HL-60/S4 (cell line): ENCODE measurements at regions not wholly inside any gene's neighbourhood (a gene's known extent, or its start where the extent isn't known, plus 50 kb on each side); places are given as distances from the start of the nearest gene placed in this dataset.
"Not testable (repeated sequence)": the region's sequence is repeated elsewhere in the genome, so short reads cannot be mapped to it uniquely, and the experiment has no call there.

ENCODE experiments used
- in situ Hi-C: fragments of 300-500 bp; cut with MboI; formaldehyde crosslinking; loops from 2 replicates; pipeline ENCODE4 v1.14.3; 2022; ENCODE audit warnings: low sequenced_read_pairs

- in situ Hi-C loops, result no loop called here
These were observed 365.4 kb downstream of the NDFIP2 start for GRCh38 chr13:79846386-79846785.

GRCh38 chr13:79837741-79838450 is 356.9 kb downstream of the NDFIP2 start:
- in situ Hi-C loops, result no loop called here

GRCh38 chr13:79836121-79836520 is 355.2 kb downstream of the NDFIP2 start:
- in situ Hi-C loops, result not testable (repeated sequence)

DNA sequence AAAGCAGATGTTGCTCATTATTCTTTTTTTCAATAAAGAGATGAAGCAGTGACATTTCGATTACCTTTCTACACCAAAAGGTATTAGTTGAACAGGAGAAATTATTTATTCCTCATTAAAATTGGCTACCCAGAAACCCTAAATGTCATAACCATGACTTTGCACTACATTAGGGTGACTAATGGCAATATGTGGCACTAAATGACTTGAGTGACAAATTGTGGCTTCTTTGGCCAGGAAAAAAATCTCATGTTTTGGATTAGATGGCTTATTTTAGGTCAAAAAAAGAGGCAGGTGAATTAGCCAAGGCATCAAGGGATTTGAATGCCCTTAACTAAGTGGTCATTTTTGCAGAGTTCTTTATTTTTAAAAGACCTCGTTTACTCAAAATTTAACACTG is 353.9 kb downstream of the NDFIP2 start:
- in situ Hi-C loops, result no loop called here

GRCh38 chr13:79833991-79834390 is 353.0 kb downstream of the NDFIP2 start:
- in situ Hi-C loops, result no loop called here

DNA sequence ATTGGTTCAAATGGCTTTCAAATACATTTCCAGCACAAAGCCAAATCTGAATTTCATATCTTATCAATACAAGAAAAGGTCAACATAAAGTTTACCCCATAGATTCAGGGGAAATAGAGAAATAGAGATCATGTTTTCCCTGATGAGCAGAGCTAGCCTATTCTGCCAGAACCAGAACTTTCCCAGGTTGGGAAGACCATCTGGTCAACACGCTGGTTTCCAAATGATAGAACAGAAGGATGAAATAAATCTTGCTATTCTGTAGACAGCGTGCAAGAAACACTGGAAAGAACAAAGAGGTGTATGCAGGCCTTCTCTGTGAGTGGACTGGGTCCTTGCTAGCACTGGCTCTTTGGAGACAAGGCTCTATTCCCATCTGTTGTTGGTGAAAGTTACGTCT is 350.6 kb downstream of the NDFIP2 start:
- in situ Hi-C loops, result no loop called here

- in situ Hi-C loops, result no loop called here
These were observed 350.0 kb downstream of the NDFIP2 start for GRCh38 chr13:79830945-79831344.

DNA sequence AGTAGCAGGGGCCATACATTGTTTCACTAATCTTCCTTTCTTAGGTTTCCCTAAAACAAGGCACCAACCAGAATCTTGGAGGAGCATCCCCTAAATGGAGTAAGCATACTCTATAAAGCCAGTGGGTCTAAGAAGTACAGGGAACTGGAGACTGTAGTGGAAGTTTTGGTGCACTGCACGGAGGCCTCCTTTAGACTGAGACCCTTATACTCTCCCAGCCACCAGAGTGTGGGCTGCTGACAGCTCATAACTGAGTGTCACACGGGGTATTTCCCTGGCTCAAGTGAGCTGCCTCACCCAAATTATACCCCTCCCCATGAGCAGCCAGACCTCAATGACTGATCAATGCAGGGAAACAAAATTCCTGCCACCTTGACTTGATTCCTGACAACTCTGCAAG is 349.5 kb downstream of the NDFIP2 start:
- in situ Hi-C loops, result no loop called here

DNA sequence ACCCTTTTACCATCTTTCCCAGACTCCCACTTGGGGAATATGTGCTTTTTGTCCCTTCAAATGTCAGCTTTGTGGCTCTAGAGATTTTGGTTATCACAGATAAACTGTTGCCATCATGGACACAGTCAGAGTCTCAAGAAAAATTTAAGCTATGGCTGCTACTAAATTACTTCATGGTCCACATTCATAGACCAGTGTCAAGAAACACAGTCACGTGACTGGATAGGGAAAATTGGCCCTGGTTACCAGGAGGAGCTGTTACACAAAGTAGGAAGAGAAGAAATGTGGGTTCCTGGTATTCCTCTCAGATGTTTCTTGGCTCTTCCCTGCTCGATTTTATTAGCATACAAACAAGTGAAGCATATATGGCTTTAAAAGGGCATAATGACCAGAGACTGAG is 348.9 kb downstream of the NDFIP2 start:
- in situ Hi-C loops, result no loop called here

DNA sequence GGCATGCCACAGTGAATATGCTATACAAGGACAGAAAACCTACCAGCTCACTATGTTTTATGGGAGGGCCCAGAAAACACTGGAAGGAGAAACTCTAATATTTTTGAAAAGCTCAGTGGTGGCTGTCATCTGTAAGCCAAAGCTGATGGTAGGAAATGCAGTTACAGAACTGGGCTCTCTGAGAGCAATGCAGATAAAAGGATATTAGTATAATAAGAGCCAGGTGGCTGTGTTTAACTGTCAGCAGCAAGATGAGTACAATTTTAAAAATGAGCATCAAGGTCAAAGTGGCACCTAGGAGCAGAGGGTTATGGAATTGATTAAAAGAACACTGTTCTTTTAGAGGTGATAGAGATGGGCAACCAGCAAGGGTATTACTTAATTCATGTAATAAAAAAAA is 345.0 kb downstream of the NDFIP2 start:
- in situ Hi-C loops, result no loop called here

DNA sequence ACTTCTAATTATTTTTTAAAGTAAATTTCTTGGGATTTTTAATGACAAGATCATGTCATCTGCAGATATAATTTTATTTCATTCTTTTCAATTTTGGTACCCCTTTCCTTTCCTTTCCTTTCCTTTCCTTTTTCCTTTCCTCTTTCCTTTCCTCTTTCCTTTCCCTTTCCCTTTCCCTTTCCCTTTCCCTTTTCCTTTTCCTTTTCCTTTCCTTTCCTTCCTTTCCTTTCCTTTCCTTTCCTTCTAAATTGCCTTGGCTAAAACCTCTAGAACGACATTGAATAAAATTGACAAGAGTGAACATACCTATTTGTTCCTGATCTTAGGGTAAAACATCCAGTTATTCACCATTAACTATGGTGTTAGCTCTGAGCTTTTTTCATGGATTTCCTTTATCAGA is 334.1 kb downstream of the NDFIP2 start:
- in situ Hi-C loops, result no loop called here

- in situ Hi-C loops, result no loop called here
These were observed 331.3 kb downstream of the NDFIP2 start for GRCh38 chr13:79812070-79812850.

- in situ Hi-C loops, result no loop called here
These were observed 330.2 kb downstream of the NDFIP2 start for GRCh38 chr13:79811170-79811569.

- in situ Hi-C loops, result no loop called here
These were observed 329.7 kb downstream of the NDFIP2 start for GRCh38 chr13:79810669-79811068.

DNA sequence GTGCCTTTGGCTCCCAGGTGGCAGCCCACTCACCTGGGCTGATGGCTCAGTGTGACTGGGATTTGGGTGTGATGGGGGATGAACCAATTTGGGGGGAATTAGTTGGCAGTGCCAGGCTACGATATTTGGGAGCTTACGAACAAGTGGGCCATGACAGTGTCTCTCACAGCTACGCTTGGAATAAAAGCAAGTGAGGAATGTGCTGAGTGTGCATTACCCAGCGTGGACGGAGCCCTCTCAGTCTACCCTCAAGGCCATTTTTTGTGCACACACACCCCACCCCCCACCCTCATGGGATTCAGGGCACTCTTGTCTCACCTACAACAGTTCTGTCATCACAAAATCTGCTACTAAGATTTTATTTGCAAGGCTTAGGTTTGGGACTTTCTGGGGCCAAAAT is 329.1 kb downstream of the NDFIP2 start:
- in situ Hi-C loops, result no loop called here

DNA sequence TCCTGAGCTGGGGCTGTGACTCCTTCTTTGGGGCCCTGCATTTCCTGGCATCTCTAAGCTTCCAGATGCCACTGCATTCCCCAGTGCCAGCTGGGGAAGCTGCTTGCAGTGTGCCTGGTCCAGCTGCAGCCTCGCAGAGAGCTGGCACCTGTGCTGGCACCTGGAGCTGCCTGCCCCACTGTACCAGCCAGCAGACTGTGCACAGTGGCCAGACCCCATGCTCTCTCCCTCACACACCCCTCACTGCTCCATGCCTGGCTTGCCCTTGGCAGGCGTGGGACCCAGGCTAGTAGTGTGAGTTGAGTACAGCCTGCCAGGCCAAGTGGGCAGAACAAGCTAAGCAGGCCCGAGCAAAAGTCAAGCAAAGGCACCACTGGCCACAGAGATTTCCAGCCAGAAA is 327.5 kb downstream of the NDFIP2 start:
- in situ Hi-C loops, result no loop called here

DNA sequence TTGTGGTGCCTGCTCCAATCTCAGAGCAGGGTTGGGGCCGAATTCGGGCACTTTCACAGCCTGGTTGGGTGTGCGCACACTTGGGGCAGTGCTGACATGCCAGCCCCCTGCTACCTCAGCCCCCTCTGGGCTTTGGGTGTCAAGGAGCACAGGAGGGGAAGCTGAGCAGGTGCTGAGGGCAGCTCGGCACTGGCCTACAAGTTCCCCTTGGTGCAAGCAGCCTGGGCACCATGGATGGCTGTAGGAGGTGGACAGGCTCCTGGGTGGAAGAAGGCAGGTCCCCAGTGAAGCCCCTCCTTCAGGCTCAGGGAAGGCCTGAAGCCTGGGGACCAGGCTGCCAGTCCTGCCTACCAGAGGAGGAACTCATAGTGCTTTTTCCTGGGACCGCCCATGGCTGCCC is 326.6 kb downstream of the NDFIP2 start:
- in situ Hi-C loops, result no loop called here

DNA sequence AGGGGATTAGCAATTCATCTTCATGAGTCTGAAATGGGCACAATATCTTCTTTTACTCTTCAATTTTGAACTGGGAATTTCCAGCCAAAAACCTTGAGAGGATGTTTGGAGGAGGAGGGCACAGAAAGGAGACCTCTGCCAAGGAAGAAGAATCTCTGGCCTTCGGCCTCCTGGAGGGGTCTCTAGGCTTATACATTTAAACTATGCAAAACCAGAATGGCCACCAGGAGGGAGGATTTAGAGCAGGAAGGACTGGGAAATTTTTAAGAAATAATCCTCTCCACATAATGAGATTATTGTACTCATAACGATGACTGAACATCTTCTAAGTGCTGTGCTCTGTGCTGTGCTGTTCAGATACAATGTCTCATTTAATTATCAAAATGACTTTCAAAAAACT is 325.9 kb downstream of the NDFIP2 start:
- in situ Hi-C loops, result no loop called here

GRCh38 chr13:79805317-79805716 is 324.4 kb downstream of the NDFIP2 start:
- in situ Hi-C loops, result no loop called here

DNA sequence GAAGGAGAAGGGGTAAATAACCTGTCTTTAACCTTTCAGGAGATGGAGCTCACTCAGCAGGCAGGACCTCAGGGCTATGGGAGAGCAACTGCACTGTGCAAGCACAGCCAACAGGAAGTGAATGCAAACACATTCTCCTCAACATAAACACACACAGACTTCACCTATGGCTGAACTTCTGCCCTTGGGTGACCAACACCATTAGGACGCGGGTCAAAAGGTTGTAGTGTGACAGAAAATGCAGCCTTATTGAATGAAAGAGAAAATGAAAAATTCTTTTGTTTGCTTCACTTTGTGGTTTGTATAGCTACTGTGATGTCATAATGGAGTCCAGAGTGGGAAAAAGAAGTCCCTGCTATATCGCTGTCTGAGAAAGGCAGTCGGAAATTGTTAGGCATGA is 323.0 kb downstream of the NDFIP2 start:
- in situ Hi-C loops, result no loop called here

GRCh38 chr13:79803296-79803695 is 322.3 kb downstream of the NDFIP2 start:
- in situ Hi-C loops, result no loop called here

DNA sequence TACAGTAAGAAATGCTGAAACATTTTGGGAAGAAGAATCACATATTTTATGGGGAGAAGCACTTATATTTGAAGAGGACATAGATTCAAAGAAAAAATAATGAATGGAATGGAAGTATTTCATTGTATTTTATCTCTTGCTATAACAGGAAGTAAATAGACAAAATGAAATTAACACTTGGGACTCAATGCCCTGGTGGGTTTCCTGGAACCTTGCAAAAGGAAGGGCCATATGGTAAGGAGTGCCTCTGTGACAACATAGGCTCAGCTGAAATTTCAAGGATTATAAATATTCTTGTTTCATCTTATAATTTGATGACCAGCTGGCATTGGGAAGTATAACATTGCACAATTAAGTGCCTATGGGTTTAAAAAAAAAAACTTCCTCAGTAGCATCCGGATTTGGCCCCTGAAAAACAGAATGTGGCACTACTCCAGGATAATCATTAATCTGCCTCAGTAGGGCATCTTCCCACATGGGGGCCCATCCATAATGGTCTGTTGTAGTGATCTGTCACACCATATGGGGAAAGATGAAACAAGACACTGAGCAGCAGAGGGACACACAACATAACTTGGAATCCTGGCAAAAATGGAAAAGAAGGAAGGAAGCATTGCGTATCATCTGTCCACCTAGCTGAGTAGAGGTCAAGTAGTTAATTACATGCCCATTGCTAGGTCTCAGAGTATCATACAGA is 321.6 kb downstream of the NDFIP2 start:
- in situ Hi-C loops, result no loop called here
